ENCODE measurements at regions not wholly inside any gene's neighbourhood (a gene's known extent, or its start where the extent isn't known, plus 50 kb on each side); places are given as distances from the start of the nearest gene placed in this dataset.

DNA sequence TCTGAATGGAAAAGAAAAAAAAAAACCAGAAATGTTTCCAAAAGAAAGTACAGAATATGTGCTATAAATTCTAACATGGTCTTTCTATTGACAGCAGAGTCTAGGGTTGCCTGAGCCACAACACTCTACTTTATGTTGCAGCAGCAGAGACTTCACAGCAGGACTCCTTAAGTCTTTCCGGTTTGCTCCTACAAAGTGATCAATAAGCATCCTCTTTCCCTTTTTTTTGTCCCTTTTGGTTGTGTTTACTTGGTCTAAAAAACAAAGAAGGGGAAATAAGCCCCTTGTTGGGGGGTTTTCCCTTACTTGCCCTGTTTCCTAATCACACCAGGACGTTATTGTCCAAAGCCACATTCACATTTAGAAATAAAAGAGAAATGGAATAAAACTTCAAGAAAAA lies 163.1 kb upstream of the MPPED2 start:
- no peaks in the 10 kb centered on the region for H3K36me3 ChIP-seq
- TF ChIP-seq, protein P1, sequence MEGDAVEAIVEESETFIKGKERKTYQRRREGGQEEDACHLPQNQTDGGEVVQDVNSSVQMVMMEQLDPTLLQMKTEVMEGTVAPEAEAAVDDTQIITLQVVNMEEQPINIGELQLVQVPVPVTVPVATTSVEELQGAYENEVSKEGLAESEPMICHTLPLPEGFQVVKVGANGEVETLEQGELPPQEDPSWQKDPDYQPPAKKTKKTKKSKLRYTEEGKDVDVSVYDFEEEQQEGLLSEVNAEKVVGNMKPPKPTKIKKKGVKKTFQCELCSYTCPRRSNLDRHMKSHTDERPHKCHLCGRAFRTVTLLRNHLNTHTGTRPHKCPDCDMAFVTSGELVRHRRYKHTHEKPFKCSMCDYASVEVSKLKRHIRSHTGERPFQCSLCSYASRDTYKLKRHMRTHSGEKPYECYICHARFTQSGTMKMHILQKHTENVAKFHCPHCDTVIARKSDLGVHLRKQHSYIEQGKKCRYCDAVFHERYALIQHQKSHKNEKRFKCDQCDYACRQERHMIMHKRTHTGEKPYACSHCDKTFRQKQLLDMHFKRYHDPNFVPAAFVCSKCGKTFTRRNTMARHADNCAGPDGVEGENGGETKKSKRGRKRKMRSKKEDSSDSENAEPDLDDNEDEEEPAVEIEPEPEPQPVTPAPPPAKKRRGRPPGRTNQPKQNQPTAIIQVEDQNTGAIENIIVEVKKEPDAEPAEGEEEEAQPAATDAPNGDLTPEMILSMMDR (IDR thresholded peaks at IDR 0.05): no peak
- H3K27me3 ChIP-seq: no peaks in the 10 kb centered on the region
- no peaks in the 10 kb centered on the region for H3K4me1 ChIP-seq
- intact Hi-C loops (cut with DNase I): no loop called here
- no peak overlapping the region for H3K27ac ChIP-seq
- no peak for ATAC-seq
- no peak for DNase-seq
- H3K4me3 ChIP-seq: no peak overlapping the region
- H3K9me3 ChIP-seq: no peaks in the 10 kb centered on the region

DNA sequence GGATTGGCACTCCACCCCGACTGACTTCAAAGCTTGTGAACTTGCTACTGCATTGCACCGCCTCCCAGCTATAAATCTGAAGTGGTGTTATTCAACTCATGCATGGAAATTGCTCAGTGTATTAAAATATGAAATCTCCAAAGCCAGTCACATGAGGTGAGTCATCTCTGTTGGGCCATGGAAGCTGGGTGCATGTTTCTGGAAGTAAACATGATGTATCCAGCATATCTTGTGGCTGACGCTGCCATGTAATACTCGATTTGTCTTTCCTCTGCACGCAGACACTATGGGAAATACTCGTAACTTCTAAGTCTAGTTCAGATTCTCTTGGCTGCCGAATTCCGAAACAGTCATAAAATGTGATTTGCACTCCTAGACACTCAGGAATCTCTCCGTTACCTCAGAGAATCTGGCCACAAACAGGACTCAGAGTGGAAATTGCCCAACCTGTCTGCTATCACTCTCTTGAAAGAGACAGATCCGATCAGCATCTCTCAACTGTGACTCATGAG lies 154.9 kb upstream of the MPPED2 start:
- Histone ChIP-seq H3K27ac (no peak overlapping the region), H3K36me3 (no peaks in the 10 kb centered on the region), H3K4me1 (no peaks in the 10 kb centered on the region), H3K4me3 (no peak overlapping the region), H3K9me3 (no peaks in the 10 kb centered on the region), H3K27me3 (no peaks in the 10 kb centered on the region)
- no peak for ATAC-seq
- TF ChIP-seq, protein P1 (IDR thresholded peaks at IDR 0.05): no peak
- intact Hi-C loops (cut with DNase I): no loop called here
- no peak for DNase-seq

DNA sequence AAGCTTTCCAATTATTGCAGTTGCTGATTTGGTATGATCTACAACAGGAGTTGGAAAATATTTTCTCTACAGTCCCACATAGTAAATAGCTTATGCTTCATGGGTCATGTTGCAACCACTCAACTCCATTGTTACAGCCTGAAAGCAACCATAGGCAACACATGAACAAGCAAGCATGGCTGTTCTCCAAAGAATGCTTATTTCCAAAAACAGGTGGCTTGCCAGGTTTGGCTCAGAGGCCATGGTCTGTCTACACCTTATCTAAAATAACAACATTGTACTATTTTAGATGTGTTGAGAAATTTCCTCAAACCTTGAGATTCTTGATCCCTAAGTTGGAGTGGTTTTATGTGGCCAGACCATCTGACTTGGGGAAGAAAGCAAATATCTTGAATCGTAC lies 153.9 kb upstream of the MPPED2 start:
- Histone ChIP-seq H3K9me3 (no peaks in the 10 kb centered on the region), H3K4me3 (no peak overlapping the region), H3K27ac (no peak overlapping the region), H3K4me1 (no peaks in the 10 kb centered on the region), H3K36me3 (no peaks in the 10 kb centered on the region), H3K27me3 (no peaks in the 10 kb centered on the region)
- intact Hi-C loops (cut with DNase I): no loop called here
- ATAC-seq (no peak), DNase-seq (no peak)
- TF ChIP-seq, protein P1 (IDR thresholded peaks at IDR 0.05): no peak

DNA sequence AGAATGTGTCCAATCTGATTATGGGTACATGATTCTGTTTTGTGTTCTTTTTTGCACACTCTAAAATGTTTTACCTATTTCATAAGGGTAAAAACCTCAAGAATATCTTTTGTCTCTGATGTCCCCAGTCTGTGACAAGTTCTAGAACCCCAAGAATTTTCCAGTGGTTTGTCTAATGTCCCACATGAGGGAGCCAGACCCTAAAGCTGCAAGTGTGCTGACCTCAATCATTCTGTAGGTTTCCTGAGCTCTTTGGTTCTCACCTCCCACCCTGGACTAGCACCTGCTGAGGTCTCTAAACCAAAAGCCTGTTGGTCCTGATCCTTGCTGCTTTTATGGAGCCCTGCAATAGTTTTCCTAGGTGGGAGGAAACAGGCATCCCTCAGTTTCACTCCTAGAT lies 149.8 kb upstream of the MPPED2 start:
- Histone ChIP-seq H3K9me3 (no peaks in the 10 kb centered on the region), H3K36me3 (no peaks in the 10 kb centered on the region), H3K4me3 (no peak overlapping the region), H3K4me1 (no peaks in the 10 kb centered on the region), H3K27ac (no peak overlapping the region), H3K27me3 (no peaks in the 10 kb centered on the region)
- DNase-seq: no peak
- TF ChIP-seq, protein P1 (IDR thresholded peaks at IDR 0.05): no peak
- ATAC-seq: no peak
- intact Hi-C loops (cut with DNase I): no loop called here

DNA sequence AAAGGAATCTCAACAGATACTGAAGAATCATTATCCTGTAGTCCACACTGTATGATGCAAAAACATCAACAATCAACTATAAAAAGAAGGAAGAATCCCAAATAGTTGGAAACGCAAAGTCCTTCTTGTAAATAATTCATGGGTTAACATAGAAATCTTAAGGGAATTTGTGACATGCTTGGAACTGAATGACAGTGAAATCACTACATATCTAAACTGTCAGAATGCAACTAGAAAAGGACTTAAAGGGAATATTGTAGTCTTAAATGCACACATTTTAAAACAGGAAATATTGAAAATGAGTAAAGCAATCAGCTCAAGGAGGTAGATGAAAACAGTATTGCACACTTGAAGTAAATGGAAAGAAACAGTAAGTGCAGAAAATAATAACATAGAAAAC lies 147.6 kb upstream of the MPPED2 start:
- Histone ChIP-seq H3K4me1 (no peaks in the 10 kb centered on the region), H3K4me3 (no peak overlapping the region), H3K9me3 (no peaks in the 10 kb centered on the region), H3K36me3 (no peaks in the 10 kb centered on the region), H3K27me3 (no peaks in the 10 kb centered on the region), H3K27ac (no peak overlapping the region)
- TF ChIP-seq, protein P1 (IDR thresholded peaks at IDR 0.05): no peak
- DNase-seq (no peak), ATAC-seq (no peak)
- intact Hi-C loops (cut with DNase I): no loop called here

Data from left lung (tissue), 4 donors.